ENCODE measurements at regions not wholly inside any gene's neighbourhood (a gene's known extent, or its start where the extent isn't known, plus 50 kb on each side); places are given as distances from the start of the nearest gene placed in this dataset.

- TF ChIP-seq CTCF (IDR thresholded peaks at IDR 0.05): no peak
- no peak for TF ChIP-seq POLR2A (IDR thresholded peaks at IDR 0.05)
These were observed 461.3 kb downstream of the EBF1 start for GRCh38 chr5:158638396-158638795.

All from lower leg skin (tissue), 3 donors.